ENCODE measurements at regions not wholly inside any gene's neighbourhood (a gene's known extent, or its start where the extent isn't known, plus 50 kb on each side); places are given as distances from the start of the nearest gene placed in this dataset.

DNA sequence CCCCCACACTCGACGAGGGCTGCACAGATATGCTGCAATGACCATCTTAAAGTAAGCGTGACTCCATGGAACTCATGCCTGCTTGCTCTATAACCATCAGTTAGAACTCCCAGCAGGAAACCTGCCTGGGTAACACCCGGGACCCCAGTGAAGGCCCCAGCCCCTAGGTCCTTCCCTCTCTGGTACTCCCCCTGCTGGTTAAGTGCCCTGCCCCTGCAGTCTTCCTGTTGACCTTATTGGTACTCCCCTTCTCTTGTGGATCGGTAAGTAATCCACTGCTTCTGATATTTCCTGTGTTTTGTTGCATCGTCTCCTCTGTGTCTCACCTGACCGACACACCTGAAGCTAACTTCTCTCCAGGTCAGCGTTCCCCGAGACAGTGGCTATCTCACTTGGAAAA is 104.8 kb upstream of the COG2 start:
- Histone ChIP-seq H3K79me1 (ENCODE audit: low read depth in 1 of 2, low read length in 2 of 2) (no peaks in the 10 kb centered on the region), H3K36me3 (ENCODE audit: control insufficient read depth, insufficient read depth, low read length) (no peaks in the 10 kb centered on the region), H2BK5ac (ENCODE audit: low read depth, low read length, poor library complexity, severe bottlenecking) (no peak overlapping the region), H2BK20ac (ENCODE audit: low read depth, low read length) (no peak overlapping the region), H3K4ac (ENCODE audit: low read depth, low read length) (no peak overlapping the region), H3K4me1 (ENCODE audit: control insufficient read depth, insufficient read depth, low read length) (no peaks in the 10 kb centered on the region), H3K56ac (ENCODE audit: extremely low read depth, insufficient read depth, low read length) (no peak overlapping the region), H3K4me2 (ENCODE audit: low read depth, low read length) (no peak overlapping the region), H3K27me3 (ENCODE audit: control insufficient read depth, insufficient read depth, low read length) (no peaks in the 10 kb centered on the region), H4K91ac (ENCODE audit: insufficient read depth, low read depth, low read length) (no peak overlapping the region), H4K8ac (ENCODE audit: low read depth in 2 of 2, low read length in 2 of 2) (no peak overlapping the region), H2AFZ (replicated peaks; ENCODE audit: low read length, poor library complexity) (no peak overlapping the region), H3K27ac (ENCODE audit: insufficient read depth, low read length) (no peak overlapping the region), H4K20me1 (ENCODE audit: insufficient read depth, low read length) (no peaks in the 10 kb centered on the region), H3K9me3 (ENCODE audit: control insufficient read depth, insufficient read depth, low read length) (peaks cover 2% of the 10 kb centered on the region; the same call in 1 of the 2 replicates), H3K4me3 (ENCODE audit: insufficient read depth, low read depth, low read length) (no peak overlapping the region), H2AK5ac (ENCODE audit: low read depth, low read length) (no peak overlapping the region), H4K5ac (ENCODE audit: low read depth, low read length) (no peak overlapping the region), H2BK120ac (ENCODE audit: low read depth, low read length) (no peak overlapping the region), H3K23ac (ENCODE audit: low read depth, low read length) (no peak overlapping the region), H3K18ac (ENCODE audit: low read depth, low read length) (no peak overlapping the region), H2AK9ac (replicated peaks; ENCODE audit: low read depth, low read length, poor library complexity) (no peak overlapping the region), H3K9ac (ENCODE audit: low read depth, low read length) (no peak overlapping the region), H3K14ac (replicated peaks; ENCODE audit: low read depth, low read length) (no peak overlapping the region), H3K9me1 (ENCODE audit: insufficient read depth, low read length) (no peaks in the 10 kb centered on the region), H2BK15ac (ENCODE audit: low read depth, low read length) (no peak overlapping the region)
- intact Hi-C loops (cut with micrococcal nuclease) (no loop called here), in situ Hi-C loops (cut with MboI; ENCODE audit: low sequenced_read_pairs) (no loop called here), dilution Hi-C loops (cut with HindIII; ENCODE audit: low sequenced_read_pairs, unreplicated experiment) (no loop called here)
- 60% methylated on average over 1 of the region's 9 CpGs; no CpG with 5 or more reads in 1 of the 2 experiments for WGBS, 2 experiments (ENCODE audit: extremely low coverage in 2 of 2, insufficient read length in 1 of 2)
- CTCF ChIA-PET: no interaction called here
- DNase-seq (no peak), ATAC-seq (ENCODE audit: low read depth) (no peak)
- BruUV-seq (replicated peaks): no TSS peak
- TF ChIP-seq, protein P1, sequence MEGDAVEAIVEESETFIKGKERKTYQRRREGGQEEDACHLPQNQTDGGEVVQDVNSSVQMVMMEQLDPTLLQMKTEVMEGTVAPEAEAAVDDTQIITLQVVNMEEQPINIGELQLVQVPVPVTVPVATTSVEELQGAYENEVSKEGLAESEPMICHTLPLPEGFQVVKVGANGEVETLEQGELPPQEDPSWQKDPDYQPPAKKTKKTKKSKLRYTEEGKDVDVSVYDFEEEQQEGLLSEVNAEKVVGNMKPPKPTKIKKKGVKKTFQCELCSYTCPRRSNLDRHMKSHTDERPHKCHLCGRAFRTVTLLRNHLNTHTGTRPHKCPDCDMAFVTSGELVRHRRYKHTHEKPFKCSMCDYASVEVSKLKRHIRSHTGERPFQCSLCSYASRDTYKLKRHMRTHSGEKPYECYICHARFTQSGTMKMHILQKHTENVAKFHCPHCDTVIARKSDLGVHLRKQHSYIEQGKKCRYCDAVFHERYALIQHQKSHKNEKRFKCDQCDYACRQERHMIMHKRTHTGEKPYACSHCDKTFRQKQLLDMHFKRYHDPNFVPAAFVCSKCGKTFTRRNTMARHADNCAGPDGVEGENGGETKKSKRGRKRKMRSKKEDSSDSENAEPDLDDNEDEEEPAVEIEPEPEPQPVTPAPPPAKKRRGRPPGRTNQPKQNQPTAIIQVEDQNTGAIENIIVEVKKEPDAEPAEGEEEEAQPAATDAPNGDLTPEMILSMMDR (conservative IDR thresholded peaks at IDR 0.05; ENCODE audit: low read depth, low read length): no peak
- TF ChIP-seq POLR2A (IDR thresholded peaks at IDR 0.05; ENCODE audit: low read depth, low read length) (no peak), BHLHE40 (IDR thresholded peaks at IDR 0.05; ENCODE audit: low read depth, low read length) (no peak), NFE2L2 (IDR thresholded peaks at IDR 0.05; ENCODE audit: low read depth, low read length) (no peak), MAZ (IDR thresholded peaks at IDR 0.05; ENCODE audit: borderline replicate concordance, low read depth, low read length) (no peak), RAD21 (IDR thresholded peaks at IDR 0.05; ENCODE audit: low read length) (no peak), RCOR1 (IDR thresholded peaks at IDR 0.05; ENCODE audit: insufficient replicate concordance, low read length) (no peak), CHD1 (IDR thresholded peaks at IDR 0.05; ENCODE audit: low read depth, low read length) (no peak)
- TF ChIP-seq, protein P2, sequence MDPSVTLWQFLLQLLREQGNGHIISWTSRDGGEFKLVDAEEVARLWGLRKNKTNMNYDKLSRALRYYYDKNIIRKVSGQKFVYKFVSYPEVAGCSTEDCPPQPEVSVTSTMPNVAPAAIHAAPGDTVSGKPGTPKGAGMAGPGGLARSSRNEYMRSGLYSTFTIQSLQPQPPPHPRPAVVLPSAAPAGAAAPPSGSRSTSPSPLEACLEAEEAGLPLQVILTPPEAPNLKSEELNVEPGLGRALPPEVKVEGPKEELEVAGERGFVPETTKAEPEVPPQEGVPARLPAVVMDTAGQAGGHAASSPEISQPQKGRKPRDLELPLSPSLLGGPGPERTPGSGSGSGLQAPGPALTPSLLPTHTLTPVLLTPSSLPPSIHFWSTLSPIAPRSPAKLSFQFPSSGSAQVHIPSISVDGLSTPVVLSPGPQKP (IDR thresholded peaks at IDR 0.05; ENCODE audit: borderline replicate concordance, low read depth, low read length): no peak
- TF ChIP-seq, protein P3, sequence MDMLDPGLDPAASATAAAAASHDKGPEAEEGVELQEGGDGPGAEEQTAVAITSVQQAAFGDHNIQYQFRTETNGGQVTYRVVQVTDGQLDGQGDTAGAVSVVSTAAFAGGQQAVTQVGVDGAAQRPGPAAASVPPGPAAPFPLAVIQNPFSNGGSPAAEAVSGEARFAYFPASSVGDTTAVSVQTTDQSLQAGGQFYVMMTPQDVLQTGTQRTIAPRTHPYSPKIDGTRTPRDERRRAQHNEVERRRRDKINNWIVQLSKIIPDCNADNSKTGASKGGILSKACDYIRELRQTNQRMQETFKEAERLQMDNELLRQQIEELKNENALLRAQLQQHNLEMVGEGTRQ (IDR thresholded peaks at IDR 0.05; ENCODE audit: low read depth, low read length): no peak
- POLR2A ChIA-PET (ENCODE audit: unreplicated experiment): no interaction called here
